ENCODE measurements at regions not wholly inside any gene's neighbourhood (a gene's known extent, or its start where the extent isn't known, plus 50 kb on each side); places are given as distances from the start of the nearest gene placed in this dataset.
A peak's percentile ranks its signal among the peaks of the same experiment; 100 is the strongest.

- ATAC-seq (ENCODE audit: low read depth) = no peak
- Histone ChIP-seq H3K27ac (ENCODE audit: poor library complexity, severe bottlenecking) (no peak overlapping the region), H3K27me3 (ENCODE audit: insufficient read depth, poor library complexity, severe bottlenecking) (no peaks in the 10 kb centered on the region), H3K4me3 (ENCODE audit: severe bottlenecking) (no peak overlapping the region), H3K9me3 (ENCODE audit: severe bottlenecking) (no peaks in the 10 kb centered on the region), H3K36me3 (ENCODE audit: low read depth) (no peaks in the 10 kb centered on the region), H3K4me1 (ENCODE audit: insufficient read depth, poor library complexity, severe bottlenecking) (no peaks in the 10 kb centered on the region)
- no peak for DNase-seq (ENCODE audit: low spot score)
- TF ChIP-seq CTCF (IDR thresholded peaks at IDR 0.05; ENCODE audit: poor library complexity, severe bottlenecking) = no peak
Measured at GRCh38 chr4:184897895-184898294, 72.1 kb upstream of the ACSL1 start.

DNA sequence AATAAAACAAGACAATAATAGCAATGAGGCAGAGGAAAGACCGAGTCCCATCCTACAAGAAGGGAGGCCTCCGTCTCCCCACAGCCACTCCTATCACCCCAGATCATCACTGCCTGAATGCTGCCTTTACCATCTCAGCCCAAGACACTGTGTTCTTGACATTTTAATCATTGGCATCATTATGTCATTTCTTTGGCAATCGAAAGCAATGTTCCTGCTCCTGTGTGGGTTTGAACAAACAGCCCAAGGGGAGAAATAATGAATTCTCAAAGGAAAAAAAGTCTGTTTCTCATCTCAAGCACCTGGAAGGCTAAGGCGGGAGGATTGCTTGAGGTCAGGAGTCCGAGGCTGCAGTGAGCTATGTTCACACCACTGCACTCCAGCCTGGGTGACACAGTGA lies 73.0 kb upstream of the ACSL1 start:
- Histone ChIP-seq H3K4me1 (ENCODE audit: insufficient read depth, poor library complexity, severe bottlenecking) (no peaks in the 10 kb centered on the region), H3K9me3 (ENCODE audit: severe bottlenecking) (no peaks in the 10 kb centered on the region), H3K36me3 (ENCODE audit: low read depth) (no peaks in the 10 kb centered on the region), H3K4me3 (ENCODE audit: severe bottlenecking) (no peak overlapping the region), H3K27ac (ENCODE audit: poor library complexity, severe bottlenecking) (no peak overlapping the region), H3K27me3 (ENCODE audit: insufficient read depth, poor library complexity, severe bottlenecking) (no peaks in the 10 kb centered on the region)
- ATAC-seq (ENCODE audit: low read depth) = peak; percentile 12; the same call in 1 of the 3 replicates
- no peak for DNase-seq (ENCODE audit: low spot score)
- no peak for TF ChIP-seq CTCF (IDR thresholded peaks at IDR 0.05; ENCODE audit: poor library complexity, severe bottlenecking)

- DNase-seq (ENCODE audit: low spot score) = no peak
- H3K4me1 ChIP-seq (ENCODE audit: insufficient read depth, poor library complexity, severe bottlenecking) = no peaks in the 10 kb centered on the region
- H3K27ac ChIP-seq (ENCODE audit: poor library complexity, severe bottlenecking) = no peak overlapping the region
- H3K27me3 ChIP-seq (ENCODE audit: insufficient read depth, poor library complexity, severe bottlenecking) = no peaks in the 10 kb centered on the region
- no peaks in the 10 kb centered on the region for H3K36me3 ChIP-seq (ENCODE audit: low read depth)
- TF ChIP-seq CTCF (IDR thresholded peaks at IDR 0.05; ENCODE audit: poor library complexity, severe bottlenecking) = no peak
- no peaks in the 10 kb centered on the region for H3K9me3 ChIP-seq (ENCODE audit: severe bottlenecking)
- peak; percentile 76; the same call in 2 of the 3 replicates for ATAC-seq (ENCODE audit: low read depth)
- no peak overlapping the region for H3K4me3 ChIP-seq (ENCODE audit: severe bottlenecking)
Measured at GRCh38 chr4:184899261-184900134, 73.7 kb upstream of the ACSL1 start.

DNA sequence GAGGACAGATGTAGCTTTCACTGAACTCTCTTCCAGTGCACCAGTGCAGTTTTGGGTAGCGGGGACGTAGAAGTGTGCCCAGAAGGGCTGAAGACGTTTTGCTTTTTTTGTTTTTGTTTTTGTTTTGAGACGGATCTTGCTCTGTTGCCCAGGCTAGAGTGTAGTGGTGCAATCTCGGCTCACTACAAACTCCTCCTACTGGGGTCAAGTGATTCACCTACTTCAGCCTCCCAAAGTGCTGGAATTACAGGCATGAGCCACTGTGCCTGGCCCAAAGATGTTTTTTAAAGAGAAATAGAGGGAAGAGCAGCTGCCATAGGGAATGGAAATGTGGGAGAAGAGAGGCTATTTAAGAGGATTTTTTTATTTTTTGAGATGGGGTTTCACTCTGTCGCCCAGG lies 74.4 kb upstream of the ACSL1 start:
- Histone ChIP-seq H3K4me1 (ENCODE audit: insufficient read depth, poor library complexity, severe bottlenecking) (no peaks in the 10 kb centered on the region), H3K9me3 (ENCODE audit: severe bottlenecking) (no peaks in the 10 kb centered on the region), H3K27me3 (ENCODE audit: insufficient read depth, poor library complexity, severe bottlenecking) (no peaks in the 10 kb centered on the region), H3K27ac (ENCODE audit: poor library complexity, severe bottlenecking) (no peak overlapping the region), H3K36me3 (ENCODE audit: low read depth) (no peaks in the 10 kb centered on the region), H3K4me3 (ENCODE audit: severe bottlenecking) (no peak overlapping the region)
- TF ChIP-seq CTCF (IDR thresholded peaks at IDR 0.05; ENCODE audit: poor library complexity, severe bottlenecking) = no peak
- DNase-seq (ENCODE audit: low spot score) (no peak), ATAC-seq (ENCODE audit: low read depth) (no peak)

DNA sequence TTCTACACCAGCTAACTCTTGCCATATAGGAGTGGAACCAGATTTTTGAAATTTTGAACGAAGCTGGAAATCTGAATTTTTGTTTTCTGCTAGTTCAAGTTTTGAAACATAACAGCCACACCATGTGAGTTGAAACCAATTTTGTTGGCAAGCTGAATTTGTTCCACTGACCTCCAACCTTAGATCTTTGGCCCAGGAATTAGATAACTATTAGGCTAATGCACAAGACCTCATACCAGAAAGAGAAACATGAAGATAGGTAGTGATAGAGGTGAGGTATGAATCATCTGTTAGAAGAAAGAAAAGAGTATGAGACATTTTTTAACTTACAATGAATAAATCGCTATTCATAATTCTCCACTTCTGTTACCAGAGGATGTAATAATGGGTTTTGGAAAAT lies 76.8 kb upstream of the ACSL1 start:
- ATAC-seq (ENCODE audit: low read depth) (no peak), DNase-seq (ENCODE audit: low spot score) (no peak)
- TF ChIP-seq CTCF (IDR thresholded peaks at IDR 0.05; ENCODE audit: poor library complexity, severe bottlenecking) = no peak
- no peaks in the 10 kb centered on the region for H3K27me3 ChIP-seq (ENCODE audit: insufficient read depth, poor library complexity, severe bottlenecking)
- H3K4me1 ChIP-seq (ENCODE audit: insufficient read depth, poor library complexity, severe bottlenecking) = no peaks in the 10 kb centered on the region
- H3K27ac ChIP-seq (ENCODE audit: poor library complexity, severe bottlenecking) = no peak overlapping the region
- no peaks in the 10 kb centered on the region for H3K36me3 ChIP-seq (ENCODE audit: low read depth)
- no peaks in the 10 kb centered on the region for H3K9me3 ChIP-seq (ENCODE audit: severe bottlenecking)
- no peak overlapping the region for H3K4me3 ChIP-seq (ENCODE audit: severe bottlenecking)

Measured in RWPE2 (cell line).